H9 (cell line): ENCODE measurements at regions not wholly inside any gene's neighbourhood (a gene's known extent, or its start where the extent isn't known, plus 50 kb on each side); places are given as distances from the start of the nearest gene placed in this dataset.

ENCODE experiments used
- DNase-seq: peaks from one replicate; pipeline ENCODE4 v3.0.0-alpha.2; 2017
- H2AFZ ChIP-seq: one replicate; pipeline ENCODE4 v1.6.1; 2013; ENCODE audit warnings: mild to moderate bottlenecking, low read length, control low read depth, moderate library complexity
- H2AK5ac ChIP-seq: 2 replicates; pipeline ENCODE4 v1.6.1; 2013; ENCODE audit warnings: low read length, control low read depth, mixed read lengths; ENCODE audit not compliant: insufficient read length
- H2BK120ac ChIP-seq: one replicate; pipeline ENCODE4 v1.6.1; 2013; ENCODE audit warnings: low read depth, mild to moderate bottlenecking, low read length, control low read depth, inconsistent platforms; ENCODE audit not compliant: poor library complexity, severe bottlenecking
- H2BK12ac ChIP-seq: 2 replicates; pipeline ENCODE4 v1.6.1; 2013; ENCODE audit warnings: low read length, control low read depth, mixed read lengths, low read depth; ENCODE audit not compliant: insufficient read length
- H2BK15ac ChIP-seq: 2 replicates; pipeline ENCODE4 v1.6.1; 2013; ENCODE audit warnings: low read depth, low read length, control low read depth
- H2BK20ac ChIP-seq: one replicate; pipeline ENCODE4 v1.6.1; 2013; ENCODE audit warnings: low read depth, mild to moderate bottlenecking, low read length, control low read depth, inconsistent platforms; ENCODE audit not compliant: poor library complexity, severe bottlenecking
- H2BK5ac ChIP-seq: 2 replicates; pipeline ENCODE4 v1.6.1; 2013; ENCODE audit warnings: low read length, control low read depth, mixed read lengths; ENCODE audit not compliant: insufficient read length
- H3K14ac ChIP-seq: 2 replicates; pipeline ENCODE4 v1.6.1; 2013; ENCODE audit warnings: low read length, control low read depth; ENCODE audit not compliant: insufficient read depth
- H3K18ac ChIP-seq: 2 replicates; pipeline ENCODE4 v1.6.1; 2013; ENCODE audit warnings: low read depth, mild to moderate bottlenecking, mixed read lengths, low read length, control low read depth; ENCODE audit not compliant: insufficient read length
- H3K23ac ChIP-seq: 2 replicates; pipeline ENCODE4 v1.6.1; 2013; ENCODE audit warnings: low read length, control low read depth, mixed read lengths, low read depth; ENCODE audit not compliant: insufficient read length
- H3K23me2 ChIP-seq: 2 replicates; pipeline ENCODE4 v1.6.1; 2013; ENCODE audit warnings: low read depth, mild to moderate bottlenecking, mixed read lengths, low read length, control low read depth; ENCODE audit not compliant: insufficient read length, poor library complexity, severe bottlenecking
- H3K27ac ChIP-seq: 2 replicates; pipeline ENCODE4 v1.5.1; 2013; ENCODE audit warnings: low read length, control low read depth, mixed read lengths, low read depth; ENCODE audit not compliant: insufficient read length
- H3K27me3 ChIP-seq: 2 replicates; pipeline ENCODE4 v1.6.1; 2013; ENCODE audit warnings: low read length, control low read depth, inconsistent platforms; ENCODE audit not compliant: insufficient read depth
- H3K4ac ChIP-seq: 2 replicates; pipeline ENCODE4 v1.6.1; 2013; ENCODE audit warnings: low read depth, mild to moderate bottlenecking, control low read depth, inconsistent platforms, low read length, moderate library complexity
- H3K4me1 ChIP-seq: 2 replicates; pipeline ENCODE4 v1.6.1; 2013; ENCODE audit warnings: low read length, control low read depth, inconsistent platforms; ENCODE audit not compliant: insufficient read depth
- H3K4me2 ChIP-seq: 2 replicates; pipeline ENCODE4 v1.6.1; 2013; ENCODE audit warnings: low read length, control low read depth, mixed read lengths; ENCODE audit not compliant: insufficient read length, insufficient read depth
- H3K56ac ChIP-seq: 2 replicates; pipeline ENCODE4 v1.6.1; 2013; ENCODE audit warnings: low read depth, mild to moderate bottlenecking, mixed read lengths, low read length, control low read depth; ENCODE audit not compliant: insufficient read length
- H3K79me1 ChIP-seq: 2 replicates; pipeline ENCODE4 v1.6.1; 2013; ENCODE audit warnings: low read depth, mild to moderate bottlenecking, moderate library complexity, low read length, control low read depth, inconsistent platforms; ENCODE audit not compliant: insufficient read depth, poor library complexity, severe bottlenecking
- H3K79me2 ChIP-seq: 2 replicates; pipeline ENCODE4 v1.6.1; 2013; ENCODE audit warnings: low read length, control low read depth, inconsistent platforms; ENCODE audit not compliant: insufficient read depth
- H3K9ac ChIP-seq: 2 replicates; pipeline ENCODE4 v1.6.1; 2013; ENCODE audit warnings: low read length, control low read depth, mixed read lengths; ENCODE audit not compliant: insufficient read length; ENCODE audit errors: extremely low read depth
- H3K9me3 ChIP-seq: one replicate; pipeline ENCODE4 v1.6.1; 2013; ENCODE audit warnings: low read depth, low read length, inconsistent platforms; ENCODE audit not compliant: control insufficient read depth
- H3T11ph ChIP-seq: one replicate; pipeline ENCODE4 v1.6.1; 2013; ENCODE audit warnings: mild to moderate bottlenecking, low read length, control low read depth, inconsistent platforms
- H4K20me1 ChIP-seq: one replicate; pipeline ENCODE4 v1.6.1; 2013; ENCODE audit not compliant: control insufficient read depth, insufficient read length, insufficient read depth
- H4K5ac ChIP-seq: 2 replicates; pipeline ENCODE4 v1.6.1; 2013; ENCODE audit warnings: low read depth, mild to moderate bottlenecking, mixed read lengths, low read length, control low read depth; ENCODE audit not compliant: insufficient read length
- H4K8ac ChIP-seq: replicated peaks from 2 replicates; pipeline ENCODE4 v1.6.1; 2013; ENCODE audit warnings: low read length, control low read depth, mixed read lengths, low read depth; ENCODE audit not compliant: insufficient read length
- H4K91ac ChIP-seq: 2 replicates; pipeline ENCODE4 v1.6.1; 2013; ENCODE audit warnings: low read depth, mild to moderate bottlenecking, moderate library complexity, mixed read lengths, low read length, control low read depth; ENCODE audit not compliant: insufficient read length
- H3K27ac Mint-ChIP-seq, 3 experiments: 2 replicates in 2 of 3; 3 replicates in 1 of 3; pipeline ENCODE4 v1.8.0; 2020 to 2021; ENCODE audit warnings: mixed read lengths in 3 of 3, mild to moderate bottlenecking in 1 of 3, moderate library complexity in 1 of 3
- H3K27me3 Mint-ChIP-seq: 2 replicates; pipeline ENCODE4 v1.8.0; 2021; ENCODE audit warnings: low read depth, mild to moderate bottlenecking, moderate library complexity, mixed read lengths
- H3K36me3 Mint-ChIP-seq, 3 experiments: 2 replicates in 2 of 3; 3 replicates in 1 of 3; pipeline ENCODE4 v1.8.0; 2020 to 2021; ENCODE audit warnings: low read depth in 3 of 3, mixed read lengths in 3 of 3; ENCODE audit not compliant: insufficient read depth in 1 of 3
- H3K4me1 Mint-ChIP-seq, 2 experiments: 2 replicates each; pipeline ENCODE4 v1.8.0; 2020; ENCODE audit warnings: mixed read lengths in 2 of 2
- H3K4me3 Mint-ChIP-seq, 2 experiments: 2 replicates in 1 of 2; 3 replicates in 1 of 2; pipeline ENCODE4 v1.8.0; 2020 to 2021; ENCODE audit warnings: mild to moderate bottlenecking in 2 of 2, mixed read lengths in 2 of 2, moderate library complexity in 1 of 2
- H3K9me3 Mint-ChIP-seq, 2 experiments: 2 replicates in 1 of 2; 3 replicates in 1 of 2; pipeline ENCODE4 v1.8.0; 2020; ENCODE audit warnings: mild to moderate bottlenecking in 2 of 2, mixed read lengths in 2 of 2, moderate library complexity in 1 of 2
- WGBS: extraction: QIAGEN DNeasy Blood & Tissue Kit; methylation state at CpG from one replicate; pipeline ENCODE4 v1.1.7; 2013; ENCODE audit warnings: missing lambda C conversion rate, low lambda C conversion rate, mixed read lengths; ENCODE audit not compliant: insufficient read length; ENCODE audit errors: extremely low coverage; 5-methylcytosine and 5-hydroxymethylcytosine counted together
- TF ChIP-seq, protein P1 (sequence below): fragments of 200-600 bp; sonication (generic); conservative IDR thresholded peaks from 3 replicates; pipeline ENCODE4 v1.8.0; 2021; ENCODE audit warnings: antibody characterized with exemption, mild to moderate bottlenecking

DNA sequence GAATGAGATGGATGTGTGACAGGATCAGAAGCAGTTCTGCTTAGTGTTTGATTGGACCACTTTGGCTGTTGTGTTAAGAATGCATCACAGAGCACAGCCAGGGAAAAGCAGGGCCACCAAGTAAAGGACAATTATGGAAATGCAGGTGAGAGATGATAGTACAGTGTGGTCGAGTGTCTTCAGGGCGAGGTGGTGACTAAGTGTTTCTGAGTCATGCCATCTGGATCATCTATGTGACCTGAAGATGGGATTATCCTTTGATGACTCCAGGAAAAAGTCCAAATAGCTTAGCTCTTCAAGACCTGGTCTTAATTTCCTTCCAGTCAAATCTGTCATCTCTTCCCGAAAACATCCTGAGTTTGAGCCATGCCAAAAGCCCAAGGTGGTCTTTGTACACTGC is 523.2 kb upstream of the IGFBP3 start:
- no peak overlapping the region for H3T11ph ChIP-seq
- no peaks in the 10 kb centered on the region; the same call in 1 of the 2 replicates for H3K27me3 Mint-ChIP-seq
- no peak overlapping the region for H3K4ac ChIP-seq
- H3K4me3 Mint-ChIP-seq: no peak overlapping the region
- H3K23ac ChIP-seq: no peak overlapping the region
- no peak overlapping the region for H2BK120ac ChIP-seq
- TF ChIP-seq, protein P1, sequence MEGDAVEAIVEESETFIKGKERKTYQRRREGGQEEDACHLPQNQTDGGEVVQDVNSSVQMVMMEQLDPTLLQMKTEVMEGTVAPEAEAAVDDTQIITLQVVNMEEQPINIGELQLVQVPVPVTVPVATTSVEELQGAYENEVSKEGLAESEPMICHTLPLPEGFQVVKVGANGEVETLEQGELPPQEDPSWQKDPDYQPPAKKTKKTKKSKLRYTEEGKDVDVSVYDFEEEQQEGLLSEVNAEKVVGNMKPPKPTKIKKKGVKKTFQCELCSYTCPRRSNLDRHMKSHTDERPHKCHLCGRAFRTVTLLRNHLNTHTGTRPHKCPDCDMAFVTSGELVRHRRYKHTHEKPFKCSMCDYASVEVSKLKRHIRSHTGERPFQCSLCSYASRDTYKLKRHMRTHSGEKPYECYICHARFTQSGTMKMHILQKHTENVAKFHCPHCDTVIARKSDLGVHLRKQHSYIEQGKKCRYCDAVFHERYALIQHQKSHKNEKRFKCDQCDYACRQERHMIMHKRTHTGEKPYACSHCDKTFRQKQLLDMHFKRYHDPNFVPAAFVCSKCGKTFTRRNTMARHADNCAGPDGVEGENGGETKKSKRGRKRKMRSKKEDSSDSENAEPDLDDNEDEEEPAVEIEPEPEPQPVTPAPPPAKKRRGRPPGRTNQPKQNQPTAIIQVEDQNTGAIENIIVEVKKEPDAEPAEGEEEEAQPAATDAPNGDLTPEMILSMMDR: no peak
- H3K27me3 ChIP-seq: no peaks in the 10 kb centered on the region
- no peaks in the 10 kb centered on the region; a peak in 3 of 7 replicates for H3K36me3 Mint-ChIP-seq
- no peak overlapping the region for H3K56ac ChIP-seq
- no peak overlapping the region for H4K8ac ChIP-seq
- no CpG with 5 or more reads among the region's 3 CpGs for WGBS
- no peak overlapping the region for H3K27ac ChIP-seq
- H3K14ac ChIP-seq: no peak overlapping the region
- H4K20me1 ChIP-seq: no peaks in the 10 kb centered on the region
- no peak overlapping the region for H4K5ac ChIP-seq
- no peaks in the 10 kb centered on the region for H3K4me1 Mint-ChIP-seq
- H2AFZ ChIP-seq: no peak overlapping the region
- no peak overlapping the region for H3K18ac ChIP-seq
- DNase-seq: no peak
- H2AK5ac ChIP-seq: no peak overlapping the region
- no peaks in the 10 kb centered on the region for H3K9me3 ChIP-seq
- H3K4me1 ChIP-seq: no peaks in the 10 kb centered on the region
- H3K4me2 ChIP-seq: no peak overlapping the region
- H2BK5ac ChIP-seq: no peak overlapping the region
- H3K23me2 ChIP-seq: no peaks in the 10 kb centered on the region
- H3K79me2 ChIP-seq: no peaks in the 10 kb centered on the region
- H3K9me3 Mint-ChIP-seq: peaks cover 15 to 18% of the 10 kb centered on the region in 2 experiments; a peak in 4 of 5 replicates
- H2BK12ac ChIP-seq: no peak overlapping the region
- H3K79me1 ChIP-seq: no peaks in the 10 kb centered on the region
- no peak overlapping the region for H2BK20ac ChIP-seq
- no peak overlapping the region for H2BK15ac ChIP-seq
- no peak overlapping the region for H3K27ac Mint-ChIP-seq
- no peak overlapping the region for H3K9ac ChIP-seq
- no peak overlapping the region for H4K91ac ChIP-seq
